Peyer's patch (tissue), 4 donors: ENCODE measurements at regions not wholly inside any gene's neighbourhood (a gene's known extent, or its start where the extent isn't known, plus 50 kb on each side); places are given as distances from the start of the nearest gene placed in this dataset.

ENCODE experiments used
- CTCF ChIP-seq, 6 experiments: fragments of 450-650 bp in 4 of 6; fragments of 200-600 bp in 2 of 6; sonication (generic) in 1 of 6; IDR thresholded peaks; one replicate each; pipeline ENCODE4 v1.5.1; 2017 to 2019; ENCODE audit warnings: antibody characterized with exemption in 6 of 6, mild to moderate bottlenecking in 3 of 6, moderate library complexity in 1 of 6
- POLR2A ChIP-seq, 2 donors: fragments of 450-650 bp; IDR thresholded peaks; one replicate each; pipeline ENCODE4 v1.5.1; 2017; ENCODE audit warnings: antibody characterized with exemption in 2 of 2, mild to moderate bottlenecking in 2 of 2, moderate library complexity in 2 of 2

- TF ChIP-seq CTCF (IDR thresholded peaks at IDR 0.05) (no peak), POLR2A (IDR thresholded peaks at IDR 0.05) (no peak)
Observed at GRCh38 chr3:177257006-177257405, 59.7 kb upstream of the TBL1XR1 start.
